ENCODE measurements at regions not wholly inside any gene's neighbourhood (a gene's known extent, or its start where the extent isn't known, plus 50 kb on each side); places are given as distances from the start of the nearest gene placed in this dataset.

DNA sequence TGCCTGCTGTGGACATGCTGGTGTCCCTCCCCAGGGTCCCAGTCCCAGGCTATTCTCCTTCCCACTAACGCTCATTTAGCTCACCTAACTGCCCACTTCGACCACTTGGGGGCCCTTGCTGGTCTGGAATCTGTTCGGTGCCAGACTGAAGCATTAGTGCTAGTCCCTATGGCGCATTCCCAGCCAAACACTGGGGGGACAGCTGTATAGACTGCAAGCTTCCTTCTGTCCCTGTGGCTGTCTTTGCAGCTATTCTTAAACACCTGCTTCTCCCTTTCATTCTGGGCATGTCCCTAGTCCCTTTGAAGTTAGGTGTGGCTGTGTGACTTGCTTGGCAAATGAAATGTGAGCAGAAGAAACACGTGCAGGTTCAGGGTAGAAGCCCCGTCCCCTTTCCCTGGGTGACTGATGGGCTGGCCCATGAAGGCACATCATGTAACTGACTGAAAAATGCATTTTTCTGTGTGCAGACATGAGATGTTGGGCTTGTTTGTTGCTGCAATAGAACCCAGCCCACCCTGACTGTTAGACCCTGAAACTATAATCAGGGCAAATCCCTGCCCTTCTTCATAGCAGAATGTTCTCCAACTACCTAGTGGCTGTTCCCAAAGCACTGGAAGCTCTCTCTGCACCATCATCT lies 134.4 kb downstream of the BARX1 start:
- Mint-ChIP-seq H3K27me3 (ENCODE audit: low read depth, poor library complexity) (peaks cover 66% of the 10 kb centered on the region), H3K4me1 (peaks cover 6% of the 10 kb centered on the region), H3K4me3 (no peak overlapping the region), H3K9me3 (peaks cover 18% of the 10 kb centered on the region), H3K27ac (no peak overlapping the region), H3K36me3 (ENCODE audit: low read depth) (no peaks in the 10 kb centered on the region)
- no peak for DNase-seq
- TF ChIP-seq, protein P1, sequence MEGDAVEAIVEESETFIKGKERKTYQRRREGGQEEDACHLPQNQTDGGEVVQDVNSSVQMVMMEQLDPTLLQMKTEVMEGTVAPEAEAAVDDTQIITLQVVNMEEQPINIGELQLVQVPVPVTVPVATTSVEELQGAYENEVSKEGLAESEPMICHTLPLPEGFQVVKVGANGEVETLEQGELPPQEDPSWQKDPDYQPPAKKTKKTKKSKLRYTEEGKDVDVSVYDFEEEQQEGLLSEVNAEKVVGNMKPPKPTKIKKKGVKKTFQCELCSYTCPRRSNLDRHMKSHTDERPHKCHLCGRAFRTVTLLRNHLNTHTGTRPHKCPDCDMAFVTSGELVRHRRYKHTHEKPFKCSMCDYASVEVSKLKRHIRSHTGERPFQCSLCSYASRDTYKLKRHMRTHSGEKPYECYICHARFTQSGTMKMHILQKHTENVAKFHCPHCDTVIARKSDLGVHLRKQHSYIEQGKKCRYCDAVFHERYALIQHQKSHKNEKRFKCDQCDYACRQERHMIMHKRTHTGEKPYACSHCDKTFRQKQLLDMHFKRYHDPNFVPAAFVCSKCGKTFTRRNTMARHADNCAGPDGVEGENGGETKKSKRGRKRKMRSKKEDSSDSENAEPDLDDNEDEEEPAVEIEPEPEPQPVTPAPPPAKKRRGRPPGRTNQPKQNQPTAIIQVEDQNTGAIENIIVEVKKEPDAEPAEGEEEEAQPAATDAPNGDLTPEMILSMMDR (IDR thresholded peaks at IDR 0.05), result no peak

GRCh38 chr9:93819905-93820304 lies 135.2 kb downstream of the BARX1 start:
- Mint-ChIP-seq H3K36me3 (ENCODE audit: low read depth) (no peaks in the 10 kb centered on the region), H3K27ac (no peak overlapping the region), H3K4me3 (no peak overlapping the region), H3K27me3 (ENCODE audit: low read depth, poor library complexity) (peaks cover 62% of the 10 kb centered on the region), H3K9me3 (peaks cover 18% of the 10 kb centered on the region), H3K4me1 (peaks cover 15% of the 10 kb centered on the region)
- DNase-seq, result no peak
- TF ChIP-seq, protein P1 (IDR thresholded peaks at IDR 0.05), result no peak

- no peak for DNase-seq
- no peak overlapping the region for H3K4me3 Mint-ChIP-seq
- peaks cover 25% of the 10 kb centered on the region for H3K4me1 Mint-ChIP-seq
- peaks cover 18% of the 10 kb centered on the region for H3K9me3 Mint-ChIP-seq
- H3K27me3 Mint-ChIP-seq (ENCODE audit: low read depth, poor library complexity), result peaks cover 66% of the 10 kb centered on the region
- H3K27ac Mint-ChIP-seq, result no peak overlapping the region
- H3K36me3 Mint-ChIP-seq (ENCODE audit: low read depth), result no peaks in the 10 kb centered on the region
- TF ChIP-seq, protein P1 (IDR thresholded peaks at IDR 0.05), result no peak
Measured at GRCh38 chr9:93818827-93819472, 136.2 kb downstream of the BARX1 start.

DNA sequence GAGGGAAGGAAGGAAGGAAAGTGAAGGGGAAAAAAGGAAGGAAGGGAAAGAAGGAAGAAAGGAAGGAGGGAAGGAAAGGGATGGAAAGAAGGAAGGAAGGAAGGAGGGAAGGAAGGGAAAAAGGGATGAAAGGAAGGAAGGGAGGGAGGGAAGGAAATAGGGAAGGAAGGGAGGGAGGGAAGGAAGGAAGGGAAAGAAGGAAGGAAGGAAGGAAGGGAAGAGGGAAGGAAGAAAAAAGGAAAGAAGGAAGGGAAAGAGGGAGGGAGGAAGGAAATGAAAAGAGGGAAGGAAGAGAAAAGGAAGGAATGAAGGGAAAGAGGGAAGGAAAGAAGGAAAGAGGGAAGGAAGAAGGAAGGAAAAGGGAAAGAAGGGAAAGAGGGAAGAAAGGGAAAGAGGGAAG lies 136.9 kb downstream of the BARX1 start:
- Mint-ChIP-seq H3K9me3 (peaks cover 15% of the 10 kb centered on the region), H3K27ac (no peak overlapping the region), H3K36me3 (ENCODE audit: low read depth) (no peaks in the 10 kb centered on the region), H3K27me3 (ENCODE audit: low read depth, poor library complexity) (peaks cover 69% of the 10 kb centered on the region), H3K4me1 (peaks cover 32% of the 10 kb centered on the region), H3K4me3 (no peak overlapping the region)
- DNase-seq, result no peak
- TF ChIP-seq, protein P1 (IDR thresholded peaks at IDR 0.05), result no peak

DNA sequence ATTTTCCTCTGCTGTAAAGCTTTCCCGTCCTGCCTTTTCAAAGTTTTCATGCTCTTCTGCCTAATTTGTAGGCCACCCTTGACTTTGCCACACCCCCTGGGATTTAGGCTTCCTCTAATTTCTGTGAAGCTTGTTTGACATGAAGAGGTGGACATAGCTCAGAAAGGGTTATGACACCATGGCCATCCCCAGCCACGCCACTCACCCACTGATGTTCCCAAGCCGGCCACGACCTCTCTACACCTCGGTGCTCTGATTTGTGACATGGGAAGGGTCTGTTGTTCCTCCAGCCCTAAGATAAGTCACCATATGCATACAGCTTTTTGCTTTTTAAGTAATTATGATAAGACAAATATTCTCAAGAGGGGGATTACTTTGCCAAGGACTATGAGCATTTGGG lies 139.5 kb downstream of the BARX1 start:
- Mint-ChIP-seq H3K9me3 (no peaks in the 10 kb centered on the region), H3K27me3 (ENCODE audit: low read depth, poor library complexity) (peaks cover 55% of the 10 kb centered on the region), H3K27ac (no peak overlapping the region)

More for the DNA sequence above, 139.5 kb downstream of the BARX1 start:
- TF ChIP-seq, protein P1 (IDR thresholded peaks at IDR 0.05), result no peak
- H3K4me1 Mint-ChIP-seq, result peaks cover 39% of the 10 kb centered on the region
- no peak for DNase-seq
- H3K36me3 Mint-ChIP-seq (ENCODE audit: low read depth), result no peaks in the 10 kb centered on the region
- H3K4me3 Mint-ChIP-seq, result no peak overlapping the region
